PFSK-1 (cell line): ENCODE measurements at regions not wholly inside any gene's neighbourhood (a gene's known extent, or its start where the extent isn't known, plus 50 kb on each side); places are given as distances from the start of the nearest gene placed in this dataset.

ENCODE experiments used
- POLR2AphosphoS5 ChIP-seq: IDR thresholded peaks from 2 replicates; pipeline ENCODE4 v1.6.1; 2012; ENCODE audit warnings: low read depth, mild to moderate bottlenecking, control low read depth, low read length, moderate library complexity
- TAF1 ChIP-seq: IDR thresholded peaks from 2 replicates; pipeline ENCODE4 v1.6.1; 2012; ENCODE audit warnings: low read length, control low read depth, borderline replicate concordance; ENCODE audit not compliant: insufficient read depth

DNA sequence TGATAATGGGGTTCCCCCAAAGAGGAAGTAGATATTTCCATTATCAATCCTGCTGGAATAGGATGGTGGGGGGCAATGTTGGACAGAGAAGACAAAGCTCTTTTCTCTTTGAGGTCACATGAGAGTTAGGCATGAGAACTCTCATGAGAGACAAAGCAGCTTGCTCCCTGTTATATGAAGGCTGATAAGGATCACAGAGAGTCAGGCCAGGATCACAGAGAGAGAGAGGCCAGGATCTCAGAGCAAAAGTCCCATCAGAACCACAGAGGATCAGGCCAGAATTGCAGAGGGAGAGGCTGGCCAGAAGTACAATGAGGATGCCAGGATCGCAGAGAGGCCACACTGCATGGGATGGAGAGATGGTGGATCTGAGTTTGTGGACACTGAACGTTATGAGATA is 457.1 kb downstream of the LPIN1 start:
- TF ChIP-seq TAF1 = no peak
- no peak for TF ChIP-seq POLR2AphosphoS5
